ENCODE measurements at regions not wholly inside any gene's neighbourhood (a gene's known extent, or its start where the extent isn't known, plus 50 kb on each side); places are given as distances from the start of the nearest gene placed in this dataset.

DNA sequence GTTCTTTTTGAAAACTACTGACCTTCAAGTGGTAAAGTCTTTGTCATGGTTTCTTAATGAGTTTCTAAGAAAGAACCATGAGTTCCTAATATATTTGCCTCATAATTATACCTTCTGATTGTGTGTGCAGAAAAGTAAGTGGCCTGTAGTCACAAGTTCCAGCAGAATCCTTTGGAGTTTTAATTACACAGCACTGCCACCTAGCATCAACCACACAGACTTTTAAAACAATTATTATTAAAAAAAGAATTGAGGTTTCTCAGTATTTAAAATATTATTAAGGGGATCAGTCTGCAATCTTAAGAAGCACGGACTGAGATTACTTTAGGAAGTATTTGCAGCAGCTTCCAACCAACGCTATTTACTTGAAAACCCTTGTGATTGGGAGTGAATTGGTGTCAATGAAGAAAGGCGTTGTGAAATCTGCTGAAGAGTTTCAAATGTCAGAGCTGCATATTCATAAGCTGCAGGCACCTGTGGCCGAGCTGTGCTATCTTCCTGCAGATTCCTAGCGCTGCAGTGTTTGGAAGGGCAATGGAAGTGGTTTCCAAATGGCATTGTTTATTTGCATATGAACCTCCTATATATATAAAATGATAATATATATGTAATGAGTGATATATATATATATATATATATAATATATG is 1074.2 kb upstream of the WWC1 start:
- Histone ChIP-seq H3K36me3 (no peaks in the 10 kb centered on the region), H3K4me3 (no peak overlapping the region), H3K27ac (no peak overlapping the region), H3K4me1 (no peaks in the 10 kb centered on the region), H3K9me3 (no peaks in the 10 kb centered on the region), H3K27me3 (no peaks in the 10 kb centered on the region)
- WGBS, 2 donors: 9 to 13% methylated on average over 5 of the region's 5 CpGs
- ATAC-seq (peak in 2 of 4 donors; percentile 42 to 51), DNase-seq (no peak), FAIRE-seq (no peak)
- TF ChIP-seq, protein P1, sequence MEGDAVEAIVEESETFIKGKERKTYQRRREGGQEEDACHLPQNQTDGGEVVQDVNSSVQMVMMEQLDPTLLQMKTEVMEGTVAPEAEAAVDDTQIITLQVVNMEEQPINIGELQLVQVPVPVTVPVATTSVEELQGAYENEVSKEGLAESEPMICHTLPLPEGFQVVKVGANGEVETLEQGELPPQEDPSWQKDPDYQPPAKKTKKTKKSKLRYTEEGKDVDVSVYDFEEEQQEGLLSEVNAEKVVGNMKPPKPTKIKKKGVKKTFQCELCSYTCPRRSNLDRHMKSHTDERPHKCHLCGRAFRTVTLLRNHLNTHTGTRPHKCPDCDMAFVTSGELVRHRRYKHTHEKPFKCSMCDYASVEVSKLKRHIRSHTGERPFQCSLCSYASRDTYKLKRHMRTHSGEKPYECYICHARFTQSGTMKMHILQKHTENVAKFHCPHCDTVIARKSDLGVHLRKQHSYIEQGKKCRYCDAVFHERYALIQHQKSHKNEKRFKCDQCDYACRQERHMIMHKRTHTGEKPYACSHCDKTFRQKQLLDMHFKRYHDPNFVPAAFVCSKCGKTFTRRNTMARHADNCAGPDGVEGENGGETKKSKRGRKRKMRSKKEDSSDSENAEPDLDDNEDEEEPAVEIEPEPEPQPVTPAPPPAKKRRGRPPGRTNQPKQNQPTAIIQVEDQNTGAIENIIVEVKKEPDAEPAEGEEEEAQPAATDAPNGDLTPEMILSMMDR (IDR thresholded peaks at IDR 0.05): peak in 1 of 4 donors; percentile 9
- intact Hi-C loops (cut with DNase I): no loop called here

DNA sequence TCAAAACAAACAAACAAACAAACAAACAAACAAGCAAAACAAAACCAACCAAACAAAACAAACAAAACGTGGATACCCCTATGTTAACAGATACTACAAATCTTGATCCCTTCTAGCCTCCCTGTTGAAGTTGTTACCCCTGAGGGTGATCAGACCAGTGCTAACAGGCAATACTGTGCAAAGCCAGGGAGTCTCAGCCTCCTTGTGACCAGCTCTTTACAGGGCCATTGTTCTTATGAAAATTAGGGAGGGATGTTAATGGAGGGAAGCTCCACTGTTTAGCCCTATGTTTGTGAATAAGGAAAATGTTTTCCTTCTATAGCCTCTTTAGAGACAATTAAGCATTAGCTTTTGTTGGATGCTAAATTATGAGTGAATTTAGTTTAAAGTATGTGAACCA is 1072.1 kb upstream of the WWC1 start:
- TF ChIP-seq, protein P1 (IDR thresholded peaks at IDR 0.05): no peak
- Histone ChIP-seq H3K27ac (no peak overlapping the region), H3K27me3 (no peaks in the 10 kb centered on the region), H3K9me3 (no peaks in the 10 kb centered on the region), H3K4me3 (no peak overlapping the region), H3K36me3 (no peaks in the 10 kb centered on the region), H3K4me1 (no peaks in the 10 kb centered on the region)
- ATAC-seq (no peak), FAIRE-seq (no peak), DNase-seq (no peak)
- intact Hi-C loops (cut with DNase I): no loop called here
- 14 to 29% methylated on average over 1 of the region's 1 CpG for WGBS, 2 donors

GRCh38 chr5:167226386-167226785 is 1065.1 kb upstream of the WWC1 start:
- no peaks in the 10 kb centered on the region for H3K9me3 ChIP-seq
- H3K4me1 ChIP-seq: no peaks in the 10 kb centered on the region
- ATAC-seq: no peak
- no peaks in the 10 kb centered on the region for H3K27me3 ChIP-seq
- intact Hi-C loops (cut with DNase I): no loop called here
- H3K36me3 ChIP-seq: no peaks in the 10 kb centered on the region
- 82 to 94% methylated on average over 1 of the region's 1 CpG for WGBS, 2 donors
- H3K27ac ChIP-seq: no peak overlapping the region
- DNase-seq: no peak
- TF ChIP-seq, protein P1 (IDR thresholded peaks at IDR 0.05): no peak
- FAIRE-seq: no peak
- no peak overlapping the region for H3K4me3 ChIP-seq

DNA sequence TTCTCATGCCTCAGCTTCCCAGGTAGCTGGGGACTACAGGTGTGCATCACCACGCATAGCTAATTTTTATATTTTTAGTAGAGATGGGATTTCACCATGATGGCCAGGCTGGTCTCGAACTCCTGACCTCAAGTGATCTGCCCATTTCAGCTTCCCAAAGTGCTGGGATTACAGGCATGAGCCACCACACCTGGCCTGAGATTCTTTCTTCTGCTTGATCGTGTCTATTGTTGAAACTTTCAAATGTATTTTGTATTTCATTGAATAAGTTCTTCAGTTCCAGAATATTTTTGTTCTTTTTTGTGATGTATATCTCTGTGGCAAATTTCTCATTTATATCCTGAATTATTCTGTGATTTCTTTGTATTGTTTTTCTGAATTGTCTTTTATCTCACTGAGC is 1063.3 kb upstream of the WWC1 start:
- WGBS, 2 donors: 86 to 90% methylated on average over 3 of the region's 3 CpGs
- DNase-seq: no peak
- ATAC-seq: no peak
- no peaks in the 10 kb centered on the region for H3K9me3 ChIP-seq
- H3K36me3 ChIP-seq: no peaks in the 10 kb centered on the region
- intact Hi-C loops (cut with DNase I): no loop called here
- no peak for FAIRE-seq
- no peak overlapping the region for H3K4me3 ChIP-seq
- TF ChIP-seq, protein P1 (IDR thresholded peaks at IDR 0.05): no peak
- no peaks in the 10 kb centered on the region for H3K27me3 ChIP-seq
- no peaks in the 10 kb centered on the region for H3K4me1 ChIP-seq
- H3K27ac ChIP-seq: no peak overlapping the region

GRCh38 chr5:167229751-167230150 is 1061.7 kb upstream of the WWC1 start:
- TF ChIP-seq, protein P1 (IDR thresholded peaks at IDR 0.05): no peak
- Histone ChIP-seq H3K27ac (no peak overlapping the region), H3K4me1 (no peaks in the 10 kb centered on the region), H3K27me3 (no peaks in the 10 kb centered on the region), H3K4me3 (no peak overlapping the region), H3K9me3 (no peaks in the 10 kb centered on the region), H3K36me3 (no peaks in the 10 kb centered on the region)
- DNase-seq: no peak
- no peak for ATAC-seq
- 81 to 91% methylated on average over 2 of the region's 2 CpGs for WGBS, 2 donors
- intact Hi-C loops (cut with DNase I): no loop called here
- FAIRE-seq: no peak

All from pancreas (tissue), 10 donors.